Loucy (cell line): ENCODE measurements at regions not wholly inside any gene's neighbourhood (a gene's known extent, or its start where the extent isn't known, plus 50 kb on each side); places are given as distances from the start of the nearest gene placed in this dataset.
"Not testable (repeated sequence)": the region's sequence is repeated elsewhere in the genome, so short reads cannot be mapped to it uniquely, and the experiment has no call there.

Experiments
- H2AFZ ChIP-seq: fragments of 200-600 bp; sonication (generic); 2 replicates; pipeline ENCODE4 v1.6.0; 2016; ENCODE audit warnings: antibody characterized with exemption, mild to moderate bottlenecking, low read length, moderate library complexity
- H3F3A ChIP-seq: fragments of 200-600 bp; 2 replicates; pipeline ENCODE4 v1.6.0; 2016; ENCODE audit warnings: antibody characterized with exemption, low read depth, mild to moderate bottlenecking
- H3K27me3 ChIP-seq: fragments of 200-600 bp; sonication (generic); 2 replicates; pipeline ENCODE4 v1.6.1; 2014; ENCODE audit warnings: low read length, mild to moderate bottlenecking; ENCODE audit not compliant: insufficient read depth, poor library complexity, severe bottlenecking
- H3K36me3 ChIP-seq: fragments of 200-600 bp; sonication (generic); 2 replicates; pipeline ENCODE4 v1.6.1; 2016; ENCODE audit warnings: low read length; ENCODE audit not compliant: insufficient read depth
- H3K4me1 ChIP-seq: fragments of 200-600 bp; sonication (generic); 2 replicates; pipeline ENCODE4 v1.5.1; 2014; ENCODE audit warnings: low read length, mild to moderate bottlenecking; ENCODE audit not compliant: insufficient read depth, poor library complexity, severe bottlenecking
- H3K4me2 ChIP-seq: fragments of 200-600 bp; sonication (generic); 2 replicates; pipeline ENCODE4 v1.6.0; 2014; ENCODE audit warnings: antibody characterized with exemption, low read length, low read depth, mild to moderate bottlenecking; ENCODE audit not compliant: poor library complexity, severe bottlenecking
- H3K4me3 ChIP-seq: fragments of 200-600 bp; sonication (generic); 2 replicates; pipeline ENCODE4 v1.5.1; 2014; ENCODE audit warnings: low read length, mild to moderate bottlenecking, mixed read lengths; ENCODE audit not compliant: poor library complexity, severe bottlenecking
- H3K79me2 ChIP-seq: fragments of 200-600 bp; sonication (generic); 2 replicates; pipeline ENCODE4 v1.6.1; 2014; ENCODE audit warnings: low read length; ENCODE audit not compliant: insufficient read depth
- H3K9ac ChIP-seq: fragments of 200-600 bp; sonication (generic); 2 replicates; pipeline ENCODE4 v1.6.0; 2014; ENCODE audit warnings: mild to moderate bottlenecking, low read depth, low read length, moderate library complexity; ENCODE audit not compliant: poor library complexity, severe bottlenecking
- H3K9me2 ChIP-seq: fragments of 200-600 bp; sonication (generic); replicated peaks from 2 replicates; pipeline ENCODE4 v1.6.1; 2016; ENCODE audit warnings: low read depth, low read length, mixed read lengths
- H3K9me3 ChIP-seq: fragments of 200-600 bp; sonication (generic); 2 replicates; pipeline ENCODE4 v1.6.1; 2014; ENCODE audit warnings: mild to moderate bottlenecking, antibody characterized with exemption, low read length, low read depth; ENCODE audit not compliant: insufficient read depth
- H4K20me1 ChIP-seq: fragments of 200-600 bp; sonication (generic); 2 replicates; pipeline ENCODE4 v1.6.0; 2014; ENCODE audit warnings: antibody characterized with exemption, low read length, mild to moderate bottlenecking; ENCODE audit not compliant: insufficient read depth, poor library complexity, severe bottlenecking
- CTCF ChIP-seq: fragments of 200-600 bp; sonication (generic); conservative IDR thresholded peaks from 2 replicates; pipeline ENCODE4 v1.5.1; 2014; ENCODE audit warnings: mild to moderate bottlenecking, antibody characterized with exemption, low read length
- EZH2phosphoT487 ChIP-seq: fragments of 200-600 bp; IDR thresholded peaks from 2 replicates; pipeline ENCODE4 v1.6.1; 2018; ENCODE audit warnings: antibody characterized with exemption, mild to moderate bottlenecking, moderate library complexity, borderline replicate concordance

- TF ChIP-seq CTCF (no peak), EZH2phosphoT487 (no peak)
- Histone ChIP-seq H3K4me1 (peaks cover 26% of the 10 kb centered on the region), H3K9me3 (no peaks in the 10 kb centered on the region), H3K27me3 (no peaks in the 10 kb centered on the region), H4K20me1 (no peaks in the 10 kb centered on the region), H2AFZ (no peak overlapping the region), H3K9ac (no peak overlapping the region), H3K4me3 (no peak overlapping the region), H3K4me2 (no peak overlapping the region), H3K36me3 (no peaks in the 10 kb centered on the region), H3F3A (no peaks in the 10 kb centered on the region), H3K79me2 (no peaks in the 10 kb centered on the region), H3K9me2 (no peaks in the 10 kb centered on the region)
Measured at GRCh38 chr15:20355256-20355868, 186.2 kb downstream of the GOLGA6L6 start.

GRCh38 chr15:20354884-20355223 is 186.7 kb downstream of the GOLGA6L6 start:
- H3K4me3 ChIP-seq, H2AFZ ChIP-seq, H3K36me3 ChIP-seq, H3K27me3 ChIP-seq, H4K20me1 ChIP-seq, H3K4me2 ChIP-seq, H3K9me3 ChIP-seq, H3K9me2 ChIP-seq, H3K79me2 ChIP-seq, H3K9ac ChIP-seq, H3F3A ChIP-seq: not testable (repeated sequence)
- H3K4me1 ChIP-seq, result peaks cover 26% of the 10 kb centered on the region

GRCh38 chr15:20353966-20354883 is 187.4 kb downstream of the GOLGA6L6 start:
- Histone ChIP-seq H3K4me2 (no peak overlapping the region), H3K9ac (no peak overlapping the region), H3K9me2 (no peaks in the 10 kb centered on the region), H3K79me2 (no peaks in the 10 kb centered on the region), H3K27me3 (no peaks in the 10 kb centered on the region), H4K20me1 (no peaks in the 10 kb centered on the region), H2AFZ (no peak overlapping the region), H3K4me1 (peaks cover 26% of the 10 kb centered on the region), H3K9me3 (no peaks in the 10 kb centered on the region), H3K36me3 (no peaks in the 10 kb centered on the region), H3F3A (no peaks in the 10 kb centered on the region), H3K4me3 (no peak overlapping the region)
- no peak for TF ChIP-seq EZH2phosphoT487

- Histone ChIP-seq H3K9me2 (no peaks in the 10 kb centered on the region), H3K4me2 (peak overlapping the region; percentile 9), H3K4me3 (no peak overlapping the region), H3K9ac (no peak overlapping the region), H3K4me1 (peaks cover 26% of the 10 kb centered on the region), H3K36me3 (no peaks in the 10 kb centered on the region), H3K27me3 (no peaks in the 10 kb centered on the region), H4K20me1 (no peaks in the 10 kb centered on the region), H3K9me3 (no peaks in the 10 kb centered on the region), H3F3A (no peaks in the 10 kb centered on the region), H3K79me2 (no peaks in the 10 kb centered on the region), H2AFZ (no peak overlapping the region)
- no peak for TF ChIP-seq CTCF
- TF ChIP-seq EZH2phosphoT487, result no peak
Measured at GRCh38 chr15:20352241-20353200, 189.1 kb downstream of the GOLGA6L6 start.
